Body of pancreas (tissue), 4 donors: ENCODE measurements at regions not wholly inside any gene's neighbourhood (a gene's known extent, or its start where the extent isn't known, plus 50 kb on each side); places are given as distances from the start of the nearest gene placed in this dataset.
A peak's percentile ranks its signal among the peaks of the same experiment; 100 is the strongest.

Experiments used
- ATAC-seq: fragments of 150-250 bp; one replicate; pipeline ENCODE4 v1.9.1; 2016
- DNase-seq, 4 donors: peaks; one replicate each; pipeline ENCODE4 v3.0.0-alpha.2; 2019
- H3K27ac ChIP-seq, 4 donors: fragments of 200-600 bp; sonication (generic); 1 replicate in 3 of 4; 2 replicates in 1 of 4; pipeline versions ENCODE4 v1.5.1 to v1.6.1; 2016 to 2019; ENCODE audit warnings: mild to moderate bottlenecking in 1 of 4, mixed read lengths in 1 of 4, moderate library complexity in 1 of 4
- H3K27me3 ChIP-seq, 2 donors: fragments of 200-600 bp; sonication (generic); one replicate each; pipeline ENCODE4 v1.6.0; 2016; ENCODE audit warnings: mild to moderate bottlenecking in 1 of 2
- H3K36me3 ChIP-seq, 2 donors: fragments of 200-600 bp; sonication (generic); replicated peaks in 1 of 2; 2 replicates each; pipeline ENCODE4 v1.5.1; 2016; ENCODE audit warnings: low read depth in 2 of 2; ENCODE audit not compliant: insufficient read depth in 1 of 2
- H3K4me1 ChIP-seq: fragments of 200-600 bp; sonication (generic); one replicate; pipeline ENCODE4 v1.6.0; 2016
- H3K4me3 ChIP-seq, 2 donors: fragments of 200-600 bp; sonication (generic); 1 replicate in 1 of 2; 2 replicates in 1 of 2; pipeline ENCODE4 v1.5.1; 2016 to 2019
- H3K9me3 ChIP-seq, 3 donors: fragments of 200-600 bp; sonication (generic); 1 replicate in 2 of 3; 2 replicates in 1 of 3; pipeline ENCODE4 v1.5.1; 2016
- CTCF ChIP-seq, 7 experiments: fragments of 450-650 bp in 4 of 7; fragments of 200-600 bp in 3 of 7; sonication (generic) in 3 of 7; IDR thresholded peaks; one replicate each; pipeline ENCODE4 v1.5.1; 2016 to 2019; ENCODE audit warnings: antibody characterized with exemption in 7 of 7
- POLR2A ChIP-seq, 3 donors: fragments of 450-650 bp; IDR thresholded peaks; one replicate each; pipeline ENCODE4 v1.6.1; 2016; ENCODE audit warnings: antibody characterized with exemption in 3 of 3, mild to moderate bottlenecking in 2 of 3
- WGBS, 2 donors: methylation state at CpG; one replicate each; pipeline ENCODE4 v1.1.5; 2017; 5-methylcytosine and 5-hydroxymethylcytosine counted together
- intact Hi-C: fragments of 100-400 bp; cut with DNase I; formaldehyde crosslinking; loops from one replicate; pipeline ENCODE4 v1.15.1; 2023

- no peak for ATAC-seq
- no peaks in the 10 kb centered on the region for H3K36me3 ChIP-seq
- H3K27ac ChIP-seq: no peak overlapping the region
- no peaks in the 10 kb centered on the region for H3K4me1 ChIP-seq
- H3K9me3 ChIP-seq: no peaks in the 10 kb centered on the region
- no peak overlapping the region for H3K4me3 ChIP-seq
- DNase-seq: no peak
- intact Hi-C loops: no loop called here
- TF ChIP-seq CTCF (IDR thresholded peaks at IDR 0.05) (no peak), POLR2A (IDR thresholded peaks at IDR 0.05) (no peak)
- WGBS, 2 donors: 70 to 79% methylated on average over 1 of the region's 1 CpG
- no peaks in the 10 kb centered on the region for H3K27me3 ChIP-seq
These were observed 286.0 kb downstream of the EDEM1 start for GRCh38 chr3:5473471-5473870.

DNA sequence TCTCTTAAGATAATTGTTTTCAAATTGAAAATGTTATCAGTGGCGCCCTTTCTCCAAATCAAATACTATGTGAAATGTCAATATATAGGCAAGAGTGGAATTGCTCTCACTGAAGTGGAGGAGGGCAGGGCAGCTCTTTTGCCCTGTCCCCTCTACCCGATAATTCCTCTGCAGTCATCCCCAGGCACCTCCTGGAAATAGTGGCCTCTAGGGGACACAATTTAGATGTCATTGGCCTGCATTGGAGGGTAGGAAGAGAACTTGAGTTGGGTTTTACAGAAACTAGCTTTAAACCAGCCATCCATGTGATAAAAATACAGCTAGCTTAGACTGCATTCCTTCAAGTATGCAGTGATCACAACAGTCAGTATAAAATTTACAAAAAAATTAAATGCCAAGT, 288.9 kb downstream of the EDEM1 start:
- Histone ChIP-seq H3K4me1 (no peaks in the 10 kb centered on the region), H3K27me3 (no peaks in the 10 kb centered on the region), H3K9me3 (no peaks in the 10 kb centered on the region), H3K4me3 (no peak overlapping the region), H3K36me3 (no peaks in the 10 kb centered on the region), H3K27ac (no peak overlapping the region)
- 38 to 42% methylated on average over 2 of the region's 2 CpGs for WGBS, 2 donors
- TF ChIP-seq POLR2A (IDR thresholded peaks at IDR 0.05) (no peak), CTCF (IDR thresholded peaks at IDR 0.05) (no peak)
- no peak for ATAC-seq
- no peak for DNase-seq
- intact Hi-C loops: no loop called here

DNA sequence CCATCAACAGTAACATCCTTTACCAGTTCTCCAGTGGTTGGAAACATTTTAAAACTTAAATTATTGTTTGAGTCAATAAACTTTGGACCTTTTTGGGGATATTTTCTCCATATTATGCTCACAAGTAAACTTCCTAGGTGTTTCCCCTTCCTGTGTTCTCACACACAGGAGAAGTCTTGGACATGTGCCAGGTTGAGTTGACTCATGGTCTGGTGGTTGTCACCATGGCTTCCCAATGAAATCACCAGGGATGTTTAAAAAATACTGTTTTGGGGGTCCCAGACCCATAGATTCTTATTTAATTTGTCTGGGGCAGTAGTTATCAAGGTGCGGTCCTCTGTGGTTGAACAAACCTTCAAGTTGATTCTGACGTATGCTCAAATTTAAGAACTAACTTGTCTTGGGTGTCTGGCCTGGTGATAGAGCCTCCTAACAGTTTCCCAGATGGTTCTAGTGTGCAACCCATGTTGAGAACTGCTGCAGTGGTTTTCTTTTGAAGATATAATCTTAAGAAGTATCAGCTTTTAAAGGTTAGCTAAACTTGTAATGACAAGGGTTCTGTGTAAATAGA, 291.8 kb downstream of the EDEM1 start:
- H3K27me3 ChIP-seq: no peaks in the 10 kb centered on the region
- H3K4me1 ChIP-seq: no peaks in the 10 kb centered on the region
- no peak overlapping the region for H3K4me3 ChIP-seq
- H3K9me3 ChIP-seq: no peaks in the 10 kb centered on the region
- intact Hi-C loops: no loop called here
- no peaks in the 10 kb centered on the region for H3K36me3 ChIP-seq
- ATAC-seq (no peak), DNase-seq (peak in 2 of 4 donors; percentile 15 to 19)
- 91 to 97% methylated on average over 2 of the region's 2 CpGs for WGBS, 2 donors
- H3K27ac ChIP-seq: no peak overlapping the region
- TF ChIP-seq POLR2A (IDR thresholded peaks at IDR 0.05) (no peak), CTCF (IDR thresholded peaks at IDR 0.05) (no peak)

DNA sequence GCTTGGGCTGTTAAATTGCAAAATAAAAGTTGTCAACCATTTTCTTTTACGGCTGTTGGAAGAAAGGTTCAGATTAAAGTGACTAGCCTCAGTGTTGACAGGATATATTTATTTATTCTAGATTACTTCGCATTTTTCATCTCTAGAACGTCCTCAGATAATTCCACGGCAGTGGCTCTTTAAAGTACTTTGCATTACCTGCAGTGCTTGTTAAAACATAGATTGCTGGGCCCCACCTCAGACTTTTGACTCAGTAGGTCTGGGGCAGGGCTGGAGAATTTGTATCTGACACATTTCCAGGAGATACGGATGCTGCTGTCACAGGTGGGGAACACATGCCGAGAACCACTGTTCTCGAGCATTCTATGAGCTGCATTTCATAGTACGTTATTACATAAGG, 292.7 kb downstream of the EDEM1 start:
- ATAC-seq: no peak

More for the DNA sequence above, 292.7 kb downstream of the EDEM1 start:
- Histone ChIP-seq H3K27ac (no peak overlapping the region), H3K9me3 (no peaks in the 10 kb centered on the region), H3K4me3 (no peak overlapping the region), H3K4me1 (no peaks in the 10 kb centered on the region), H3K27me3 (no peaks in the 10 kb centered on the region), H3K36me3 (no peaks in the 10 kb centered on the region)
- TF ChIP-seq CTCF (IDR thresholded peaks at IDR 0.05) (no peak), POLR2A (IDR thresholded peaks at IDR 0.05) (no peak)
- 64% methylated on average over 8 of the region's 8 CpGs for WGBS, 2 donors
- intact Hi-C loops: no loop called here
- DNase-seq: no peak
